BJ (cell line): ENCODE measurements at regions not wholly inside any gene's neighbourhood (a gene's known extent, or its start where the extent isn't known, plus 50 kb on each side); places are given as distances from the start of the nearest gene placed in this dataset.

Experiments
- CTCF ChIA-PET: fragments of 350-600 bp; formaldehyde crosslinking; extraction: SDS; loops from one replicate; lab custom pipeline; 2021; ENCODE audit warnings: antibody characterized with exemption, inconsistent platforms; lab: Yijun Ruan, JAX
- POLR2A ChIA-PET: fragments of 300-600 bp; sonication (Branson Sonifier 250); formaldehyde crosslinking; extraction: SDS; loops from one replicate; lab custom pipeline; 2021; ENCODE audit warnings: antibody characterized with exemption; lab: Charles Lee
- DNase-seq: peaks from one replicate; pipeline ENCODE4 v3.0.0-alpha.2; 2011; ENCODE audit warnings: low read depth
- H3K27me3 ChIP-seq: 2 replicates; pipeline ENCODE4 v1.6.0; 2011; ENCODE audit warnings: low read length; ENCODE audit not compliant: control insufficient read depth, insufficient read depth
- H3K36me3 ChIP-seq: 2 replicates; pipeline ENCODE4 v1.5.1; 2011; ENCODE audit warnings: low read length; ENCODE audit not compliant: control insufficient read depth, insufficient read depth
- H3K4me3 ChIP-seq: 2 replicates; pipeline ENCODE4 v1.5.1; 2011; ENCODE audit warnings: low read depth, mild to moderate bottlenecking, control low read depth, low read length
- CTCF ChIP-seq: IDR thresholded peaks from 2 replicates; pipeline ENCODE4 v1.5.1; 2011; ENCODE audit warnings: low read depth, mild to moderate bottlenecking, control low read depth, inconsistent platforms, low read length, moderate library complexity; ENCODE audit not compliant: insufficient read depth

DNA sequence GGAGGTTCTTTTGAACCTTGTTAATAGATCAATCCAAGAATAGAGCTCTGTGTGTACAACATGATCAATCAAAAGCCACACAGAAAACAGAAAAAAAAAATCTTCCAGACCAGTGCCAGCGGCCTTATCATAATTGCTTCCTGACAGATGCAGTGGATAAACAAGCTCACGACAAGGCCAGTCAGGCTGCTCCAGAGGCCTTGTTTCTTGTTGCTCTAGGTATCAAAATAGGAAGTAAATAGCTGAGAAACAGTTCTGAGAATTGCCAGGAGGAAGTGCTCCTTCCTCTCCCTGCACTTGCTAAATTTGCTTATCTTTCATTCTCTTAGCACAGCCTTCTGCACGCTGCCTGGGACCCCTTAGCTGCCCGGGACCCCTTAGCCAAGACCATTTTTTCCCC is 199.0 kb upstream of the TARS1 start:
- CTCF ChIA-PET: interaction anchor here (1.2 to 1.8 kb wide), 2 partner anchors 11 to 13 kb away, joined by 3 to 5 read pairs; no protein-coding TSS in a partner anchor
- Histone ChIP-seq H3K4me3 (no peak overlapping the region), H3K36me3 (no peaks in the 10 kb centered on the region), H3K27me3 (no peaks in the 10 kb centered on the region)
- no peak for DNase-seq
- TF ChIP-seq CTCF: no peak
- POLR2A ChIA-PET: no interaction called here

DNA sequence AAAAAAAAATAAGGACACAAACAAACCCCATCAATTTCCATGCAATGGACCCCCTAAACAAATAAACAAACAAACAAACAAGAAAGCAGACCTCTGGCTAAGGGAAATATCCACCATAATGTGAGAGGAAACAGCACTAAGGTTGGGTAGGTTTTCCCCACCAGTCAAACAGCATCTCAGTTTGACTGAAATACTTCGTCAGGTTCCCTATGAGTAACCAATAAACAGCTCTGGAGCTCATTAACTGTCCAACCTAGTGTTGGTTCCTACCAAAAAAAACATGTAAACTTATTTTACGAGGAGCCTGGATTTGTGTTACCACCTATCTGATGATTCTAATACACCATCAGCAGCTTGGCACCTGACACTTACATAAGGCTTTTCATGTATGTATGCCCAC is 198.5 kb upstream of the TARS1 start:
- POLR2A ChIA-PET: no interaction called here
- Histone ChIP-seq H3K36me3 (no peaks in the 10 kb centered on the region), H3K27me3 (no peaks in the 10 kb centered on the region), H3K4me3 (no peak overlapping the region)
- no peak for TF ChIP-seq CTCF
- no peak for DNase-seq
- CTCF ChIA-PET: interaction anchor here (1.2 to 1.8 kb wide), 2 partner anchors 10 to 13 kb away, joined by 3 to 5 read pairs; no protein-coding TSS in a partner anchor

DNA sequence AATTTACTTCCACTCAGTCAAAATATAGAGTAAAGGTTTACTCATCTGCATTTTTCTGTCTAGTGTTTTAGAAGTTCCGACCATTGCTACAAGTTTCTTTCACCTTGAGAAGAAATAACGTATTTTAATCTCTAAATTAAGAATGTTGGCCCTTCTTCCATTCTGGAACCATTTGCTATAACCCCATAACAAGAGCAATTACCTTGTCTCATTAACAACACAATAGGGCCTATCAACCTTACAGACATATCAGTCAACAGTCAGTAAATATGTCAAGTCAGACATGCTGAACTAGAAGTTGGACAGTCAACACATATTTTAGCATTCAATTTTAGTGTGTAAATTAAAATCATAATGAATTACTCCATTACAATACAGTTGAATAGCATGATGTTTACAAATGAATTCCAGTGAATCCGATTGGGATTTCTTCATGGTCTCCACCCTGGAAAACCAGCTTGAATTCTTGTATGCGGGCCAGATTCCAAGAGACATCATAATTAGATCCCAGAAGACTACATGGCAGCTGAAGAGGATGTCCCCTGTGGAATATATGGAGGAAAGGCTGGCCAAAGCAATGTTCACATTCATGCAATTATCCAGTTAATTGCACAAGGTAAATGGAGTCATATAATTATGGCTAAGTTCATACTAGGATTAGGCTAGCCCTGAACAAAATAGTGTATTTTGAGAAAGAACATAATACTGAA is 196.2 kb upstream of the TARS1 start:
- no peak overlapping the region for H3K4me3 ChIP-seq
- ChIA-PET POLR2A (no interaction called here), CTCF (no interaction called here)
- DNase-seq: no peak
- TF ChIP-seq CTCF: no peak
- no peaks in the 10 kb centered on the region for H3K27me3 ChIP-seq
- H3K36me3 ChIP-seq: no peaks in the 10 kb centered on the region

- TF ChIP-seq CTCF: no peak
- no peak overlapping the region for H3K4me3 ChIP-seq
- no peaks in the 10 kb centered on the region for H3K27me3 ChIP-seq
- no peaks in the 10 kb centered on the region for H3K36me3 ChIP-seq
- ChIA-PET CTCF (interaction anchor here (1.3 to 1.6 kb wide), 2 partner anchors 12 to 58 kb away, joined by 3 to 5 read pairs; no protein-coding TSS in a partner anchor), POLR2A (no interaction called here)
- no peak for DNase-seq
Observed at GRCh38 chr5:33254579-33254978, 186.2 kb upstream of the TARS1 start.

GRCh38 chr5:33257807-33258429 is 182.8 kb upstream of the TARS1 start:
- TF ChIP-seq CTCF: no peak
- Histone ChIP-seq H3K27me3 (no peaks in the 10 kb centered on the region), H3K4me3 (no peak overlapping the region), H3K36me3 (no peaks in the 10 kb centered on the region)
- ChIA-PET POLR2A (interaction anchor here (0.8 kb wide), 1 partner anchor 31 kb away, joined by 3 read pairs; no protein-coding TSS in a partner anchor), CTCF (interaction anchor here (0.7 to 1.8 kb wide), 5 partner anchors 8 to 86 kb away, joined by 3 to 5 read pairs (median 3); no protein-coding TSS in a partner anchor)
- DNase-seq: peak; percentile 63
